Gastroesophageal sphincter (tissue), 3 donors: ENCODE measurements at regions not wholly inside any gene's neighbourhood (a gene's known extent, or its start where the extent isn't known, plus 50 kb on each side); places are given as distances from the start of the nearest gene placed in this dataset.

Source experiments
- EP300 ChIP-seq: sonication (generic); formaldehyde crosslinking; IDR thresholded peaks from one replicate; pipeline ENCODE4 v1.6.1; 2017; ENCODE audit warnings: antibody characterized with exemption, mild to moderate bottlenecking
- POLR2A ChIP-seq, 2 donors: fragments of 450-650 bp; IDR thresholded peaks; one replicate each; pipeline ENCODE4 v1.6.1; 2017; ENCODE audit warnings: antibody characterized with exemption in 2 of 2, mild to moderate bottlenecking in 2 of 2, moderate library complexity in 1 of 2
- POLR2AphosphoS5 ChIP-seq: sonication (generic); formaldehyde crosslinking; IDR thresholded peaks from one replicate; pipeline ENCODE4 v1.6.1; 2017; ENCODE audit warnings: antibody characterized with exemption
- TF ChIP-seq, protein P1 (sequence below), 4 experiments: fragments of 200-600 bp in 2 of 4; fragments of 450-650 bp in 2 of 4; sonication (generic) in 1 of 4; IDR thresholded peaks; one replicate each; pipeline ENCODE4 v1.5.1; 2017 to 2019; ENCODE audit warnings: antibody characterized with exemption in 4 of 4, mild to moderate bottlenecking in 2 of 4, moderate library complexity in 2 of 4

DNA sequence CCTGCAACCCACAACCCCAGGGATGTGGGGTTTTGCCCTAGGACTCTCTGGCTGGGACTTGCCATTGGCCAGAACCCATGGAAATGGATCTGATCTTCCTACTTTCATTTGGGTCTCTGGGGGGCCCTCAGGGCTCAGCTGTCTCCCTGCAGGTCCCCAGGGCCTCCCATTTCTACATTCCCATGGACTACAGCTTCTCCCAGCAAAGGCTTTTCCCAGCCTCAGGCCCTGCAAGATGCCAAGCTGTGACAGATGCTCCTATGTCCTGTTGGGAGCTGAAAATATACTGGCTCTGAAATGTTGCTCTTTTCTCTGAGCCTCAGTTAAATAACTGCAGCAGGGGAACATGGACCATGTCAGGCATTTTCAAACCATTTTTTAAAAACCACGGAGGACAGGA, 99.5 kb upstream of the IGSF21 start:
- TF ChIP-seq, protein P1, sequence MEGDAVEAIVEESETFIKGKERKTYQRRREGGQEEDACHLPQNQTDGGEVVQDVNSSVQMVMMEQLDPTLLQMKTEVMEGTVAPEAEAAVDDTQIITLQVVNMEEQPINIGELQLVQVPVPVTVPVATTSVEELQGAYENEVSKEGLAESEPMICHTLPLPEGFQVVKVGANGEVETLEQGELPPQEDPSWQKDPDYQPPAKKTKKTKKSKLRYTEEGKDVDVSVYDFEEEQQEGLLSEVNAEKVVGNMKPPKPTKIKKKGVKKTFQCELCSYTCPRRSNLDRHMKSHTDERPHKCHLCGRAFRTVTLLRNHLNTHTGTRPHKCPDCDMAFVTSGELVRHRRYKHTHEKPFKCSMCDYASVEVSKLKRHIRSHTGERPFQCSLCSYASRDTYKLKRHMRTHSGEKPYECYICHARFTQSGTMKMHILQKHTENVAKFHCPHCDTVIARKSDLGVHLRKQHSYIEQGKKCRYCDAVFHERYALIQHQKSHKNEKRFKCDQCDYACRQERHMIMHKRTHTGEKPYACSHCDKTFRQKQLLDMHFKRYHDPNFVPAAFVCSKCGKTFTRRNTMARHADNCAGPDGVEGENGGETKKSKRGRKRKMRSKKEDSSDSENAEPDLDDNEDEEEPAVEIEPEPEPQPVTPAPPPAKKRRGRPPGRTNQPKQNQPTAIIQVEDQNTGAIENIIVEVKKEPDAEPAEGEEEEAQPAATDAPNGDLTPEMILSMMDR (IDR thresholded peaks at IDR 0.05): no peak
- TF ChIP-seq POLR2A (IDR thresholded peaks at IDR 0.05) (no peak), POLR2AphosphoS5 (no peak), EP300 (no peak)
